HCT116 (cell line): ENCODE measurements at regions not wholly inside any gene's neighbourhood (a gene's known extent, or its start where the extent isn't known, plus 50 kb on each side); places are given as distances from the start of the nearest gene placed in this dataset.

Experiments
- CTCF ChIP-seq, 3 experiments: fragments of 200-600 bp in 1 of 3; sonication (generic) in 1 of 3; IDR thresholded peaks in 2 of 3; conservative IDR thresholded peaks in 1 of 3; 2 replicates each; pipeline ENCODE4 v1.5.1; 2012 to 2017; ENCODE audit warnings: low read depth in 2 of 3, low read length in 2 of 3, antibody characterized with exemption in 1 of 3, borderline replicate concordance in 1 of 3, control low read depth in 1 of 3, mild to moderate bottlenecking in 1 of 3, mixed read lengths in 1 of 3, mixed run types in 1 of 3, moderate library complexity in 1 of 3; ENCODE audit not compliant: insufficient read depth in 1 of 3
- EZH2phosphoT487 ChIP-seq: fragments of 200-600 bp; IDR thresholded peaks from 2 replicates; pipeline ENCODE4 v1.6.1; 2018; ENCODE audit warnings: antibody characterized with exemption, borderline replicate concordance
- POLR2A ChIP-seq: IDR thresholded peaks from 2 replicates; pipeline ENCODE4 v1.7.0; 2011; ENCODE audit warnings: borderline replicate concordance; ENCODE audit not compliant: insufficient read depth, insufficient read length; ENCODE audit errors: extremely low read depth
- REST ChIP-seq: IDR thresholded peaks from 2 replicates; pipeline ENCODE4 v1.6.1; 2012; ENCODE audit warnings: low read depth

- TF ChIP-seq REST (no peak), EZH2phosphoT487 (no peak), POLR2A (no peak), CTCF (IDR thresholded peaks at IDR 0.05 in 2 of 3, conservative IDR thresholded peaks at IDR 0.05 in 1 of 3; ENCODE audit: borderline replicate concordance in 1 of 3, insufficient read depth in 1 of 3, low read depth in 2 of 3, low read length in 2 of 3) (no peak)
Measured at GRCh38 chr20:46805836-46806235, 88.8 kb upstream of the EYA2 start.
